ENCODE measurements at regions not wholly inside any gene's neighbourhood (a gene's known extent, or its start where the extent isn't known, plus 50 kb on each side); places are given as distances from the start of the nearest gene placed in this dataset.

- no peak for TF ChIP-seq CTCF (IDR thresholded peaks at IDR 0.05 in 8 of 11, conservative IDR thresholded peaks at IDR 0.05 in 3 of 11)
- TF ChIP-seq POLR2A (IDR thresholded peaks at IDR 0.05) = no peak
- TF ChIP-seq POLR2AphosphoS5 (IDR thresholded peaks at IDR 0.05) = no peak
Measured at GRCh38 chr3:116958291-116958690, 248.7 kb downstream of the TUSC7 start.

Measured in spleen (tissue), 7 donors.